BJ (cell line): ENCODE measurements at regions not wholly inside any gene's neighbourhood (a gene's known extent, or its start where the extent isn't known, plus 50 kb on each side); places are given as distances from the start of the nearest gene placed in this dataset.

Experiments used
- CTCF ChIA-PET: fragments of 350-600 bp; formaldehyde crosslinking; extraction: SDS; loops from one replicate; lab custom pipeline; 2021; ENCODE audit warnings: antibody characterized with exemption, inconsistent platforms; lab: Yijun Ruan, JAX
- POLR2A ChIA-PET: fragments of 300-600 bp; sonication (Branson Sonifier 250); formaldehyde crosslinking; extraction: SDS; loops from one replicate; lab custom pipeline; 2021; ENCODE audit warnings: antibody characterized with exemption; lab: Charles Lee
- DNase-seq: peaks from one replicate; pipeline ENCODE4 v3.0.0-alpha.2; 2011; ENCODE audit warnings: low read depth
- H3K27me3 ChIP-seq: 2 replicates; pipeline ENCODE4 v1.6.0; 2011; ENCODE audit warnings: low read length; ENCODE audit not compliant: control insufficient read depth, insufficient read depth
- H3K36me3 ChIP-seq: 2 replicates; pipeline ENCODE4 v1.5.1; 2011; ENCODE audit warnings: low read length; ENCODE audit not compliant: control insufficient read depth, insufficient read depth
- H3K4me3 ChIP-seq: 2 replicates; pipeline ENCODE4 v1.5.1; 2011; ENCODE audit warnings: low read depth, mild to moderate bottlenecking, control low read depth, low read length
- CTCF ChIP-seq: IDR thresholded peaks from 2 replicates; pipeline ENCODE4 v1.5.1; 2011; ENCODE audit warnings: low read depth, mild to moderate bottlenecking, control low read depth, inconsistent platforms, low read length, moderate library complexity; ENCODE audit not compliant: insufficient read depth

- ChIA-PET CTCF (no interaction called here), POLR2A (no interaction called here)
- TF ChIP-seq CTCF = no peak
- no peaks in the 10 kb centered on the region for H3K27me3 ChIP-seq
- no peak for DNase-seq
- no peak overlapping the region for H3K4me3 ChIP-seq
- no peaks in the 10 kb centered on the region for H3K36me3 ChIP-seq
Measured at GRCh38 chr6:71537717-71538116, 249.1 kb downstream of the OGFRL1 start.

GRCh38 chr6:71544028-71544427 is 255.4 kb downstream of the OGFRL1 start:
- DNase-seq = peak; percentile 23
- H3K27me3 ChIP-seq = no peaks in the 10 kb centered on the region

GRCh38 chr6:71544906-71545305 is 256.3 kb downstream of the OGFRL1 start:
- CTCF ChIA-PET = no interaction called here
- no peak for DNase-seq

More at GRCh38 chr6:71544028-71544427, 255.4 kb downstream of the OGFRL1 start:
- POLR2A ChIA-PET = no interaction called here
- no peak overlapping the region for H3K4me3 ChIP-seq
- TF ChIP-seq CTCF = no peak
- CTCF ChIA-PET = no interaction called here
- no peaks in the 10 kb centered on the region for H3K36me3 ChIP-seq

GRCh38 chr6:71545905-71546304 is 257.3 kb downstream of the OGFRL1 start:
- CTCF ChIA-PET = no interaction called here

More at GRCh38 chr6:71544906-71545305, 256.3 kb downstream of the OGFRL1 start:
- H3K27me3 ChIP-seq = no peaks in the 10 kb centered on the region
- no peaks in the 10 kb centered on the region for H3K36me3 ChIP-seq
- no peak for TF ChIP-seq CTCF
- no peak overlapping the region for H3K4me3 ChIP-seq
- POLR2A ChIA-PET = no interaction called here

GRCh38 chr6:71551798-71552197 is 263.2 kb downstream of the OGFRL1 start:
- H3K36me3 ChIP-seq = no peaks in the 10 kb centered on the region
- no peak for DNase-seq
- POLR2A ChIA-PET = no interaction called here
- no peaks in the 10 kb centered on the region for H3K27me3 ChIP-seq
- CTCF ChIA-PET = interaction anchor here (0.5 kb wide), 1 partner anchor 106 kb away, joined by 4 read pairs; no protein-coding TSS in a partner anchor
- H3K4me3 ChIP-seq = no peak overlapping the region
- TF ChIP-seq CTCF = no peak

More at GRCh38 chr6:71545905-71546304, 257.3 kb downstream of the OGFRL1 start:
- no peaks in the 10 kb centered on the region for H3K27me3 ChIP-seq
- no peak for DNase-seq
- no peak for TF ChIP-seq CTCF
- H3K36me3 ChIP-seq = no peaks in the 10 kb centered on the region
- POLR2A ChIA-PET = no interaction called here
- no peak overlapping the region for H3K4me3 ChIP-seq
